ENCODE measurements at regions not wholly inside any gene's neighbourhood (a gene's known extent, or its start where the extent isn't known, plus 50 kb on each side); places are given as distances from the start of the nearest gene placed in this dataset.

DNA sequence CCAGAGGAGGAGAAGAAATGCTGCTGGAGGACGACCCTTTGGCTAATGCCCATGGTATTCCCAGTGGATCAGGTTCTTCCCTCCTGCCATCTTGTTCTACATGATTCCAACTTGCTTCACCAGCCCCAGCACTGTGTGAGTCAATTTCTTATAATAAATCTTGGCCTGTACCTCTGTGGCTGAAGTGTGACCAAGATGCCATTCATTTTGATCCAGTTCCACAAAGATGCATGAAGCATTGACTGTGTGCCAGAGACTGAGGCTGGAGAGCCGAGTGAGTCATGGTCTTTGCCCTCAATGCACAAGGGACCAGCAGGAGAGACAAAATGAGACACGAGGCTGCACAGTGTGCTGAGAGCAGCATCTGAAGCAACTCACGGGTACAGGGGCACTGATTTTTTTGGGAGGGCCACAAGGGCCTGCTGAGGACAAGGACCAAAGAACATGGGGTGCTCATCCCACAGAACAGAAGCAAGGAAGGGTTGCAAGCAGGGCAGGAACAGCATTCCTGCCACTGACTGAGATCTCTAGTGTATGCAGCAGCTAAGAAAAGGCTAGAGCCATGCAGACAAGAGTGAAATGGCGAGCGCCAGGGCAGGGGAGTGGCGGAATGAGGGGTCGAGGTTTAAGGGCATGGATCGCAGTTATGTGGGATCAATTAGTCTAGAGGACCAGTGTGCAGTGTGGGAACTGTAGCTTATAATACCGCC lies 207.0 kb downstream of the THBS2 start:
- ATAC-seq (no peak), DNase-seq (no peak)
- Histone ChIP-seq H3K27me3 (no peaks in the 10 kb centered on the region), H3K27ac (no peak overlapping the region), H3K9me3 (no peaks in the 10 kb centered on the region), H3K4me3 (no peak overlapping the region), H3K4me1 (no peaks in the 10 kb centered on the region), H3K36me3 (no peaks in the 10 kb centered on the region)
- TF ChIP-seq, protein P1, sequence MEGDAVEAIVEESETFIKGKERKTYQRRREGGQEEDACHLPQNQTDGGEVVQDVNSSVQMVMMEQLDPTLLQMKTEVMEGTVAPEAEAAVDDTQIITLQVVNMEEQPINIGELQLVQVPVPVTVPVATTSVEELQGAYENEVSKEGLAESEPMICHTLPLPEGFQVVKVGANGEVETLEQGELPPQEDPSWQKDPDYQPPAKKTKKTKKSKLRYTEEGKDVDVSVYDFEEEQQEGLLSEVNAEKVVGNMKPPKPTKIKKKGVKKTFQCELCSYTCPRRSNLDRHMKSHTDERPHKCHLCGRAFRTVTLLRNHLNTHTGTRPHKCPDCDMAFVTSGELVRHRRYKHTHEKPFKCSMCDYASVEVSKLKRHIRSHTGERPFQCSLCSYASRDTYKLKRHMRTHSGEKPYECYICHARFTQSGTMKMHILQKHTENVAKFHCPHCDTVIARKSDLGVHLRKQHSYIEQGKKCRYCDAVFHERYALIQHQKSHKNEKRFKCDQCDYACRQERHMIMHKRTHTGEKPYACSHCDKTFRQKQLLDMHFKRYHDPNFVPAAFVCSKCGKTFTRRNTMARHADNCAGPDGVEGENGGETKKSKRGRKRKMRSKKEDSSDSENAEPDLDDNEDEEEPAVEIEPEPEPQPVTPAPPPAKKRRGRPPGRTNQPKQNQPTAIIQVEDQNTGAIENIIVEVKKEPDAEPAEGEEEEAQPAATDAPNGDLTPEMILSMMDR (IDR thresholded peaks at IDR 0.05), result no peak
- intact Hi-C loops (cut with DNase I), result no loop called here

DNA sequence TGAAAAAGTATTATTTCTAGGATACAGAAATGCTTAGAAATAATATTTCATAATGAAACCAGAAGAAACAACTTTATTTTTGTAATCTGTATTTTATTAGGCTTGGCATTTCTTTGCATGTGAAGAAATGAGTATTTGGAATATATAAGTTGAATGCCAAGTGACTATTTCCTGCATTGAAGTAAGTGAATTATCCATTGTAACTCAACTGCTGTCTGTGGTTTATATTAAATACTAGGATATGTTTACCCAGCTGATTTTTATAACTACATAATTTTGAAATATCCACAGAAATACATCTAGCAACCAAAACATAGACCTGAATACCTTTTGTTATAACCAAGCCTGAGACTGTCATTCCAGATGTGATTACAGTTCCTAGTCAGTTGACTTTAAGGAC lies 207.6 kb downstream of the THBS2 start:
- H3K4me3 ChIP-seq, result no peak overlapping the region
- no peaks in the 10 kb centered on the region for H3K27me3 ChIP-seq
- no peak for ATAC-seq
- TF ChIP-seq, protein P1 (IDR thresholded peaks at IDR 0.05), result no peak
- intact Hi-C loops (cut with DNase I), result no loop called here
- no peaks in the 10 kb centered on the region for H3K9me3 ChIP-seq
- no peak for DNase-seq
- no peaks in the 10 kb centered on the region for H3K4me1 ChIP-seq
- no peak overlapping the region for H3K27ac ChIP-seq
- no peaks in the 10 kb centered on the region for H3K36me3 ChIP-seq

DNA sequence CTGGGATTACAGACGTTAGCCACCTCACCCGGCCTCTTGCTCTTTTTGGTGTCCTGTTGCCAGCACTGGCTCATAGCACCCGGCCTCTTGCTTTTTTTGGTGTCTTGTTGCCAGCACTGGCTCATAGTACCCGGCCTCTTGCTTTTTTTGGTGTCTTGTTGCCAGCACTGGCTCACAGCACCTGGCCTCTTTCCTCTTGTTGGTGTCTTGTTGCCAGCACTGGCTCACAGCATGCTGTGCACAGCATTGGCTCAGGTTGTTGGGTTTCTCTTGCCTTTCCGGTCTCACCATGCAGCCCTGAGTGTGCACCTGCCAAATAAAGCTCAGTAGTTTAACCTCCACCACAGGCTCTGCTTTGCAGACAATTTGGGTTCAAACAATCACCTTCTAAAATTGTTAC lies 208.2 kb downstream of the THBS2 start:
- TF ChIP-seq, protein P1 (IDR thresholded peaks at IDR 0.05), result no peak
- DNase-seq (no peak), ATAC-seq (no peak)
- no peak overlapping the region for H3K4me3 ChIP-seq
- intact Hi-C loops (cut with DNase I), result no loop called here
- no peak overlapping the region for H3K27ac ChIP-seq
- no peaks in the 10 kb centered on the region for H3K36me3 ChIP-seq
- H3K4me1 ChIP-seq, result no peaks in the 10 kb centered on the region
- no peaks in the 10 kb centered on the region for H3K27me3 ChIP-seq
- H3K9me3 ChIP-seq, result no peaks in the 10 kb centered on the region

DNA sequence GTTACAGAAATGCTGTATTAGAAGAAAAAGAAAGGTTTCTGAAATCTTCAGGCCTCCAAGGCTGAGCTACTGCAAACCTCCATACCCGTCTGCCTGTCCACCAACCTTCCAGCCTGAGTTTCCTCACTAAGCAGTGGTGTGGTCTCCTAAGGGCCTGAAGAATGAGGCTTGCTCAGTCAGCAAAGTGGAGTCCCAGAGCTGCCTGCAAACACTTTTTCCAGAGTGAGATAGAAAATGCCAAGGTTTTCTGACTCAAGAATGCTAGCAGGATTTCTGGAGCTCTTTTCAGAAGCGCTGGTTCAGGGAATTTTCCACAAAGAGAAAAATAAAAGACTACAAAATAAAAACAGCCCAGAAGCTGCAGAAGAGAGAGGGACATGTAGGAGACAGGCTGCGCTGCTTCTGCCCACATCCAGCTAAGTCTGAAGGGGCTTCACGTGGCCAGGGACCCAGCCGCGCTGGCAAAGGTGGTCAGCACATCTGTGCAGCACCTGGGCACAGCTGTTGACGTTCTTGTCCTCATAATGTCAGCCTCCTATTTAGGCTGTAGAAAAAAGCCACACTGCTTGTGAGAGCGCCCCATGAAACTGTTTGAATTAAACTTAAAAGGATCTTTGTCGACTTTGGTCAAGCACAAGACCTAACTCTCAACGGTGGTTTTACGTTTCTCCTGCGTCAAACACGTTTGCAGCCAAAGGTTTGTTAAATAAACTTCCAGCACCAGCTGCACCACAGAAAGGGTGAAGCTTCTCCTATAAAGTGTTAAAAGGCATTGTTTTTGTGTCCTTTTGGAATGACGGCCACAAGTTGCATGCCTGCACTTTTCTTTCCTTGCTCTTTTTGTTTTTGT lies 209.0 kb downstream of the THBS2 start:
- Histone ChIP-seq H3K4me1 (no peaks in the 10 kb centered on the region), H3K36me3 (no peaks in the 10 kb centered on the region), H3K27ac (peak overlapping the region in 1 of 2 donors; percentile 50), H3K4me3 (no peak overlapping the region), H3K27me3 (no peaks in the 10 kb centered on the region), H3K9me3 (no peaks in the 10 kb centered on the region)
- DNase-seq (no peak), ATAC-seq (peak; percentile 30)
- intact Hi-C loops (cut with DNase I), result no loop called here
- TF ChIP-seq, protein P1 (IDR thresholded peaks at IDR 0.05), result no peak

DNA sequence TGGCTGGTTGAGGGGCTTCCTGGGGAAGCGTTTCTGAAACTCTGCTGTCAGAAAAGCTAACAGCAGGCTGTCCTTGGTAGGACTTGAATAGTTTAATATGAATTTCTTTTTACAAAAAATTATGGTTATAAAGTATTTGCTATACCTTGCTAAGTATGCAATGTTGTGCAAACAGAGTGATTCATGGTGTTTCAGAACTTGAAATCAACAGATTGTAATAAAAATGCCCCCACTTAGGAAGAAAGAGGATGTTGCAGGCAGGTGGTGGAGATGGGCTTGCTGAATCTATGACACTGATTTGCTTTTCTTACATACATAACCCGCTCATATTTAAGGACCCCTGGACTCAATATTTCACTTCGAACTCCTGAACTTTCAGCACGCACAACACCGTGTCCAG lies 211.6 kb downstream of the THBS2 start:
- H3K9me3 ChIP-seq, result peaks cover 0 to 10% of the 10 kb centered on the region in 2 donors
- no peaks in the 10 kb centered on the region for H3K4me1 ChIP-seq
- ATAC-seq (no peak), DNase-seq (no peak)
- intact Hi-C loops (cut with DNase I), result no loop called here
- TF ChIP-seq, protein P1 (IDR thresholded peaks at IDR 0.05), result no peak
- no peak overlapping the region for H3K4me3 ChIP-seq
- H3K36me3 ChIP-seq, result no peaks in the 10 kb centered on the region
- no peak overlapping the region for H3K27ac ChIP-seq
- no peaks in the 10 kb centered on the region for H3K27me3 ChIP-seq
